Right cardiac atrium (tissue), 5 donors: ENCODE measurements at regions not wholly inside any gene's neighbourhood (a gene's known extent, or its start where the extent isn't known, plus 50 kb on each side); places are given as distances from the start of the nearest gene placed in this dataset.
A peak's percentile ranks its signal among the peaks of the same experiment; 100 is the strongest.

Experiments
- ATAC-seq, 2 donors: fragments of 200-7000 bp; cut with Tn5 transposase; one replicate each; pipeline versions ENCODE4 v1.8.0 to v1.9.1; 2020; ENCODE audit warnings: moderate library complexity in 2 of 2, mild to moderate bottlenecking in 1 of 2
- DNase-seq, 3 donors: peaks; one replicate each; pipeline ENCODE4 v3.0.0-alpha.2; 2020
- H3K27ac ChIP-seq: one replicate; pipeline ENCODE4 v1.5.1; 2013; ENCODE audit warnings: mild to moderate bottlenecking, low read length, control low read depth, moderate library complexity
- H3K27me3 ChIP-seq: one replicate; pipeline ENCODE4 v1.6.1; 2013; ENCODE audit not compliant: control insufficient read depth, insufficient read depth
- H3K4me1 ChIP-seq: one replicate; pipeline ENCODE4 v1.6.1; 2013; ENCODE audit warnings: low read length; ENCODE audit not compliant: control insufficient read depth, insufficient read depth
- H3K4me3 ChIP-seq: one replicate; pipeline ENCODE4 v1.5.1; 2013; ENCODE audit warnings: low read length, control low read depth
- H3K9me3 ChIP-seq: one replicate; pipeline ENCODE4 v1.6.1; 2013; ENCODE audit warnings: low read length; ENCODE audit not compliant: control insufficient read depth
- WGBS: extraction: QIAGEN DNeasy Blood & Tissue Kit; methylation state at CpG from one replicate; pipeline ENCODE4 v1.1.7; 2013; 5-methylcytosine and 5-hydroxymethylcytosine counted together
- intact Hi-C, 4 donors: fragments of 100-400 bp; cut with DNase I; formaldehyde crosslinking; loops; one replicate each; pipeline versions ENCODE4 v1.11.0 to v1.14.0; 2022 to 2023
- donor health status: healthy with polysubstance abuse.
- donor health status: DM: no; HTN: yes; CAD: no.
- donor health status: DM: no; HTN: no; CAD: no.
- donor health status: DM: no; HTN: yes; CAD: no; lungs with severe emphysema.
- donor health status: DM: yes; HTN: yes; CAD: no.

GRCh38 chr17:73986641-73987177, 216.8 kb upstream of the RPL38 start:
- DNase-seq (no peak), ATAC-seq (no peak)
- H3K4me3 ChIP-seq = no peak overlapping the region
- intact Hi-C loops = no loop called here
- 74% methylated on average over 9 of the region's 9 CpGs for WGBS
- no peaks in the 10 kb centered on the region for H3K4me1 ChIP-seq
- H3K27me3 ChIP-seq = no peaks in the 10 kb centered on the region
- H3K27ac ChIP-seq = no peak overlapping the region
- no peaks in the 10 kb centered on the region for H3K9me3 ChIP-seq

GRCh38 chr17:73987395-73987794, 216.1 kb upstream of the RPL38 start:
- no peaks in the 10 kb centered on the region for H3K27me3 ChIP-seq
- no peaks in the 10 kb centered on the region for H3K9me3 ChIP-seq
- no peak overlapping the region for H3K27ac ChIP-seq
- no peaks in the 10 kb centered on the region for H3K4me1 ChIP-seq
- DNase-seq (no peak), ATAC-seq (no peak)
- WGBS = 75% methylated on average over 9 of the region's 9 CpGs
- intact Hi-C loops = no loop called here
- no peak overlapping the region for H3K4me3 ChIP-seq

- 55% methylated on average over 16 of the region's 16 CpGs for WGBS
- ATAC-seq = no peak
- DNase-seq = no peak
- Histone ChIP-seq H3K9me3 (no peaks in the 10 kb centered on the region), H3K27me3 (no peaks in the 10 kb centered on the region), H3K4me1 (no peaks in the 10 kb centered on the region), H3K4me3 (no peak overlapping the region), H3K27ac (no peak overlapping the region)
- intact Hi-C loops = no loop called here
These were observed 215.5 kb upstream of the RPL38 start for GRCh38 chr17:73987845-73988509.

GRCh38 chr17:73989671-73990070, 213.8 kb upstream of the RPL38 start:
- H3K9me3 ChIP-seq = no peaks in the 10 kb centered on the region
- no peak overlapping the region for H3K27ac ChIP-seq
- H3K4me3 ChIP-seq = no peak overlapping the region
- no peaks in the 10 kb centered on the region for H3K4me1 ChIP-seq
- ATAC-seq (no peak), DNase-seq (no peak)
- WGBS = 55% methylated on average over 14 of the region's 14 CpGs
- intact Hi-C loops = no loop called here
- H3K27me3 ChIP-seq = no peaks in the 10 kb centered on the region

GRCh38 chr17:73990290-73990689, 213.2 kb upstream of the RPL38 start:
- DNase-seq = no peak
- Histone ChIP-seq H3K27ac (no peak overlapping the region), H3K27me3 (no peaks in the 10 kb centered on the region), H3K9me3 (no peaks in the 10 kb centered on the region), H3K4me1 (no peaks in the 10 kb centered on the region), H3K4me3 (no peak overlapping the region)
- ATAC-seq = no peak
- intact Hi-C loops = no loop called here
- 88% methylated on average over 7 of the region's 7 CpGs for WGBS

GRCh38 chr17:73991260-73991659, 212.2 kb upstream of the RPL38 start:
- DNase-seq = no peak
- no peaks in the 10 kb centered on the region for H3K9me3 ChIP-seq
- intact Hi-C loops = no loop called here
- no peaks in the 10 kb centered on the region for H3K27me3 ChIP-seq
- no peak overlapping the region for H3K4me3 ChIP-seq
- no peak for ATAC-seq
- H3K4me1 ChIP-seq = no peaks in the 10 kb centered on the region
- WGBS = 72% methylated on average over 5 of the region's 5 CpGs
- H3K27ac ChIP-seq = no peak overlapping the region

- Histone ChIP-seq H3K27ac (no peak overlapping the region), H3K4me3 (no peak overlapping the region), H3K27me3 (no peaks in the 10 kb centered on the region), H3K9me3 (no peaks in the 10 kb centered on the region), H3K4me1 (no peaks in the 10 kb centered on the region)
- ATAC-seq = no peak
- WGBS = 82% methylated on average over 4 of the region's 4 CpGs
- no peak for DNase-seq
- intact Hi-C loops = no loop called here
These were observed 208.5 kb upstream of the RPL38 start for GRCh38 chr17:73994946-73995345.

- Histone ChIP-seq H3K4me1 (no peaks in the 10 kb centered on the region), H3K27me3 (no peaks in the 10 kb centered on the region), H3K4me3 (no peak overlapping the region), H3K9me3 (no peaks in the 10 kb centered on the region), H3K27ac (no peak overlapping the region)
- intact Hi-C loops = no loop called here
- no peak for ATAC-seq
- no peak for DNase-seq
- WGBS = 95% methylated on average over 3 of the region's 3 CpGs
These were observed 206.4 kb upstream of the RPL38 start for GRCh38 chr17:73997059-73997458.

GRCh38 chr17:73998249-73998648, 205.2 kb upstream of the RPL38 start:
- Histone ChIP-seq H3K27me3 (no peaks in the 10 kb centered on the region), H3K9me3 (no peaks in the 10 kb centered on the region), H3K27ac (no peak overlapping the region), H3K4me1 (no peaks in the 10 kb centered on the region), H3K4me3 (no peak overlapping the region)
- DNase-seq = no peak
- ATAC-seq = no peak
- intact Hi-C loops = no loop called here
- 19% methylated on average over 4 of the region's 4 CpGs for WGBS

GRCh38 chr17:73998653-73999645, 204.5 kb upstream of the RPL38 start:
- DNase-seq (peak in 2 of 3 donors; percentile 67 to 72), ATAC-seq (peak; percentile 52 to 68)
- H3K4me3 ChIP-seq = no peak overlapping the region
- intact Hi-C loops = no loop called here
- WGBS = 22% methylated on average over 23 of the region's 23 CpGs
- no peaks in the 10 kb centered on the region for H3K4me1 ChIP-seq
- H3K9me3 ChIP-seq = no peaks in the 10 kb centered on the region
- H3K27ac ChIP-seq = no peak overlapping the region
- H3K27me3 ChIP-seq = no peaks in the 10 kb centered on the region

- Histone ChIP-seq H3K27me3 (no peaks in the 10 kb centered on the region), H3K27ac (no peak overlapping the region), H3K9me3 (no peaks in the 10 kb centered on the region), H3K4me3 (no peak overlapping the region), H3K4me1 (no peaks in the 10 kb centered on the region)
- 70% methylated on average over 5 of the region's 5 CpGs for WGBS
- intact Hi-C loops = no loop called here
- ATAC-seq (no peak), DNase-seq (no peak)
These were observed 202.3 kb upstream of the RPL38 start for GRCh38 chr17:74001145-74001544.
